ENCODE measurements at regions not wholly inside any gene's neighbourhood (a gene's known extent, or its start where the extent isn't known, plus 50 kb on each side); places are given as distances from the start of the nearest gene placed in this dataset.

GRCh38 chr2:16438613-16439321 lies 226.9 kb downstream of the CYRIA start:
- ChIA-PET POLR2A (ENCODE audit: unreplicated experiment) (no interaction called here), CTCF (no interaction called here)
- no peak overlapping the region for H2AK5ac ChIP-seq (ENCODE audit: low read depth, low read length)
- H3K36me3 ChIP-seq (ENCODE audit: control insufficient read depth, insufficient read depth, low read length) = no peaks in the 10 kb centered on the region
- H4K20me1 ChIP-seq (ENCODE audit: insufficient read depth, low read length) = no peaks in the 10 kb centered on the region
- H3K4me3 ChIP-seq (ENCODE audit: insufficient read depth, low read depth, low read length) = no peak overlapping the region
- no peaks in the 10 kb centered on the region for H3K79me1 ChIP-seq (ENCODE audit: low read depth in 1 of 2, low read length in 2 of 2)
- H2AK9ac ChIP-seq (replicated peaks; ENCODE audit: low read depth, low read length, poor library complexity) = no peak overlapping the region
- TF ChIP-seq CHD1 (IDR thresholded peaks at IDR 0.05; ENCODE audit: low read depth, low read length) (no peak), RFX5 (IDR thresholded peaks at IDR 0.05; ENCODE audit: low read depth, low read length) (no peak), CEBPB (IDR thresholded peaks at IDR 0.05; ENCODE audit: low read depth, low read length) (no peak), BHLHE40 (IDR thresholded peaks at IDR 0.05; ENCODE audit: low read depth, low read length) (no peak), USF2 (IDR thresholded peaks at IDR 0.05; ENCODE audit: low read depth, low read length) (no peak), POLR2A (IDR thresholded peaks at IDR 0.05; ENCODE audit: low read depth, low read length) (no peak), RCOR1 (IDR thresholded peaks at IDR 0.05; ENCODE audit: insufficient replicate concordance, low read length) (no peak), SMC3 (IDR thresholded peaks at IDR 0.05; ENCODE audit: low read depth, low read length) (no peak), CTCF (conservative IDR thresholded peaks at IDR 0.05; ENCODE audit: low read depth, low read length) (no peak), MXI1 (IDR thresholded peaks at IDR 0.05; ENCODE audit: borderline replicate concordance, low read depth, low read length) (no peak), MAZ (IDR thresholded peaks at IDR 0.05; ENCODE audit: borderline replicate concordance, low read depth, low read length) (no peak), MAFK (IDR thresholded peaks at IDR 0.05; ENCODE audit: low read depth, low read length) (no peak), RAD21 (IDR thresholded peaks at IDR 0.05; ENCODE audit: low read length) (no peak), ELK1 (IDR thresholded peaks at IDR 0.05; ENCODE audit: borderline replicate concordance, low read depth, low read length) (no peak), FOS (IDR thresholded peaks at IDR 0.05; ENCODE audit: low read depth, low read length) (no peak), NFE2L2 (IDR thresholded peaks at IDR 0.05; ENCODE audit: low read depth, low read length) (no peak)
- H3K27me3 ChIP-seq (ENCODE audit: control insufficient read depth, insufficient read depth, low read length) = no peaks in the 10 kb centered on the region
- H3K27ac ChIP-seq (ENCODE audit: insufficient read depth, low read length) = no peak overlapping the region
- no peak overlapping the region for H2BK120ac ChIP-seq (ENCODE audit: low read depth, low read length)
- H3K4me2 ChIP-seq (ENCODE audit: low read depth, low read length) = no peak overlapping the region
- H3K4ac ChIP-seq (ENCODE audit: low read depth, low read length) = no peak overlapping the region
- no peak overlapping the region for H2AFZ ChIP-seq (replicated peaks; ENCODE audit: low read length, poor library complexity)
- ATAC-seq (ENCODE audit: low read depth) (no peak), DNase-seq (no peak)
- peaks cover 20% of the 10 kb centered on the region for H3K9me3 ChIP-seq (ENCODE audit: control insufficient read depth, insufficient read depth, low read length)
- H3K9ac ChIP-seq (ENCODE audit: low read depth, low read length) = no peak overlapping the region
- H3K9me1 ChIP-seq (ENCODE audit: insufficient read depth, low read length) = no peaks in the 10 kb centered on the region
- H3K18ac ChIP-seq (ENCODE audit: low read depth, low read length) = no peak overlapping the region
- in situ Hi-C loops (cut with MboI; ENCODE audit: low sequenced_read_pairs) (no loop called here), intact Hi-C loops (cut with micrococcal nuclease) (no loop called here), dilution Hi-C loops (cut with HindIII; ENCODE audit: low sequenced_read_pairs, unreplicated experiment) (no loop called here)
- H3K23ac ChIP-seq (ENCODE audit: low read depth, low read length) = no peak overlapping the region
- no CpG with 5 or more reads among the region's 8 CpGs for WGBS, 2 experiments (ENCODE audit: extremely low coverage in 2 of 2, insufficient read length in 1 of 2)
- no peak overlapping the region for H2BK20ac ChIP-seq (ENCODE audit: low read depth, low read length)
- no peak overlapping the region for H2BK15ac ChIP-seq (ENCODE audit: low read depth, low read length)
- H4K8ac ChIP-seq (ENCODE audit: low read depth in 2 of 2, low read length in 2 of 2) = no peak overlapping the region
- H2BK5ac ChIP-seq (ENCODE audit: low read depth, low read length, poor library complexity, severe bottlenecking) = no peak overlapping the region
- no peaks in the 10 kb centered on the region for H3K4me1 ChIP-seq (ENCODE audit: control insufficient read depth, insufficient read depth, low read length)
- H4K91ac ChIP-seq (ENCODE audit: insufficient read depth, low read depth, low read length) = no peak overlapping the region
- H4K5ac ChIP-seq (ENCODE audit: low read depth, low read length) = no peak overlapping the region
- BruUV-seq (replicated peaks) = no TSS peak
- H3K14ac ChIP-seq (replicated peaks; ENCODE audit: low read depth, low read length) = no peak overlapping the region
- no peak overlapping the region for H3K56ac ChIP-seq (ENCODE audit: extremely low read depth, insufficient read depth, low read length)

All from IMR-90 (cell line).